Neural cell (in vitro differentiated cells): ENCODE measurements at regions not wholly inside any gene's neighbourhood (a gene's known extent, or its start where the extent isn't known, plus 50 kb on each side); places are given as distances from the start of the nearest gene placed in this dataset.
"Not testable (repeated sequence)": the region's sequence is repeated elsewhere in the genome, so short reads cannot be mapped to it uniquely, and the experiment has no call there.

Experiments used
- H2AFZ ChIP-seq: fragments of 200-600, 300-800 bp; sonication (generic), shearing (Covaris generic); 2 replicates; pipeline ENCODE4 v1.6.0; 2014; ENCODE audit warnings: low read depth, mild to moderate bottlenecking, antibody characterized with exemption, low read length, moderate library complexity
- H3F3A ChIP-seq: fragments of 200-600 bp; shearing (Covaris generic); 2 replicates; pipeline ENCODE4 v1.6.1; 2016; ENCODE audit warnings: mild to moderate bottlenecking, moderate library complexity, mixed read lengths, antibody characterized with exemption, low read length; ENCODE audit not compliant: insufficient read depth, poor library complexity, severe bottlenecking
- H3K27ac ChIP-seq: fragments of 200-600, 300-800 bp; sonication (generic), shearing (Covaris generic); 2 replicates; pipeline ENCODE4 v1.5.1; 2014; ENCODE audit warnings: mild to moderate bottlenecking, low read length, moderate library complexity
- H3K27me3 ChIP-seq: fragments of 300-800, 200-600 bp; sonication (generic), shearing (Covaris generic); 2 replicates; pipeline ENCODE4 v1.6.0; 2014; ENCODE audit warnings: mild to moderate bottlenecking, low read depth, low read length, moderate library complexity; ENCODE audit not compliant: insufficient read depth
- H3K36me3 ChIP-seq: fragments of 300-800, 200-600 bp; sonication (generic), shearing (Covaris generic); 2 replicates; pipeline ENCODE4 v1.5.1; 2014; ENCODE audit warnings: mild to moderate bottlenecking, antibody characterized with exemption, low read length, moderate library complexity; ENCODE audit not compliant: insufficient read depth
- H3K4me2 ChIP-seq: fragments of 300-800, 200-600 bp; sonication (generic), shearing (Covaris generic); 2 replicates; pipeline ENCODE4 v1.6.0; 2014; ENCODE audit warnings: mild to moderate bottlenecking, low read length
- H3K4me3 ChIP-seq: fragments of 300-800, 200-600 bp; sonication (generic), shearing (Covaris generic); 2 replicates; pipeline ENCODE4 v1.5.1; 2014; ENCODE audit warnings: mild to moderate bottlenecking, low read length, moderate library complexity
- H3K79me2 ChIP-seq: fragments of 200-600 bp; shearing (Covaris generic); replicated peaks from 2 replicates; pipeline ENCODE4 v1.6.0; 2014; ENCODE audit warnings: mild to moderate bottlenecking, low read length, moderate library complexity; ENCODE audit not compliant: insufficient read depth
- H3K9ac ChIP-seq: fragments of 300-800, 200-600 bp; sonication (generic), shearing (Covaris generic); 2 replicates; pipeline ENCODE4 v1.6.1; 2016; ENCODE audit warnings: mild to moderate bottlenecking, low read length, mixed read lengths
- H3K9me2 ChIP-seq: fragments of 200-600 bp; shearing (Covaris generic); 2 replicates; pipeline ENCODE4 v1.6.1; 2016; ENCODE audit warnings: mild to moderate bottlenecking, low read length, mixed read lengths; ENCODE audit not compliant: insufficient read depth
- H3K9me3 ChIP-seq: fragments of 200-600, 300-800 bp; sonication (generic), shearing (Covaris generic); 2 replicates; pipeline ENCODE4 v1.6.1; 2016; ENCODE audit warnings: mild to moderate bottlenecking, mixed run types, low read length, moderate library complexity, mixed read lengths
- H4K20me1 ChIP-seq: fragments of 200-600 bp; shearing (Covaris generic); 2 replicates; pipeline ENCODE4 v1.6.1; 2016; ENCODE audit warnings: mild to moderate bottlenecking, mixed run types; ENCODE audit not compliant: insufficient read depth
- EP300 ChIP-seq: fragments of 450-650 bp; conservative IDR thresholded peaks from 2 replicates; pipeline ENCODE4 v1.6.1; 2014; ENCODE audit warnings: antibody characterized with exemption, mild to moderate bottlenecking, moderate library complexity; ENCODE audit not compliant: poor library complexity, severe bottlenecking
- EZH2 ChIP-seq: fragments of 200-600, 300-800 bp; shearing (Covaris generic), sonication (generic); IDR thresholded peaks from 2 replicates; pipeline ENCODE4 v1.6.1; 2014; ENCODE audit warnings: antibody characterized with exemption, low read length, borderline replicate concordance, mild to moderate bottlenecking; ENCODE audit not compliant: insufficient read depth, poor library complexity, severe bottlenecking
- MXI1 ChIP-seq: fragments of 450-650 bp; conservative IDR thresholded peaks from 2 replicates; pipeline ENCODE4 v1.6.1; 2014; ENCODE audit warnings: antibody characterized with exemption, mild to moderate bottlenecking; ENCODE audit not compliant: poor library complexity, severe bottlenecking
- POLR2AphosphoS5 ChIP-seq: IDR thresholded peaks from 2 replicates; pipeline ENCODE4 v1.6.1; 2012
- RAD21 ChIP-seq: fragments of 450-650 bp; conservative IDR thresholded peaks from 2 replicates; pipeline ENCODE4 v1.6.1; 2014; ENCODE audit warnings: antibody characterized with exemption, mild to moderate bottlenecking, moderate library complexity
- REST ChIP-seq: IDR thresholded peaks from 2 replicates; pipeline ENCODE4 v1.6.1; 2012; ENCODE audit warnings: borderline replicate concordance
- SMC3 ChIP-seq: fragments of 450-650 bp; conservative IDR thresholded peaks from 2 replicates; pipeline ENCODE4 v1.6.1; 2014; ENCODE audit warnings: antibody characterized with exemption, mild to moderate bottlenecking, moderate library complexity; ENCODE audit not compliant: poor library complexity
- TAF1 ChIP-seq: IDR thresholded peaks from 2 replicates; pipeline ENCODE4 v1.6.1; 2012; ENCODE audit warnings: low read depth
- TF ChIP-seq, protein P1 (sequence below): fragments of 450-650 bp; IDR thresholded peaks from 2 replicates; pipeline ENCODE4 v1.5.1; 2014; ENCODE audit warnings: antibody characterized with exemption, mild to moderate bottlenecking, moderate library complexity; ENCODE audit not compliant: poor library complexity, severe bottlenecking

DNA sequence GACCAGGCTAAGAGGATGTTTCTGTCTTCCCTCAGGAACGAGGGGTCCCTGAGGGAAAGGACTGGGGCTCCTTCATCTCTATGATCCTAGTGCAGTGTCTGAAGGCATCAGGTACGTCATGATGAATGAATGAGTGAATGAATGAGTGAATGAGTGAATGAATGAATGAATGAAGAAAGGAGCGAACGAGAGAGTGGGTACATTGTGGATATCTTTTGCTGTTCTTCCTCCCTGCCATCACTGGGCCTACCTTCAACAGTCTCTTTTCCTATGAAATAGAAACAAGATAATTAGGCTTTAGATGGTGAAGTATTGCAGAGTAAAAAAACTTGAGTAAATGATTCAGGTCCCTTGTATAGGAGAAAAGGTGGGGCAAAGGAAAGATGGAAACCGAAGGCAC lies 111.3 kb upstream of the CRHR1 start:
- Histone ChIP-seq H3K9me3 (no peaks in the 10 kb centered on the region), H3K9ac (no peak overlapping the region), H3F3A (no peaks in the 10 kb centered on the region), H4K20me1 (no peaks in the 10 kb centered on the region), H3K4me3 (no peak overlapping the region), H3K9me2 (no peaks in the 10 kb centered on the region), H3K79me2 (no peaks in the 10 kb centered on the region), H3K27ac (no peak overlapping the region), H2AFZ (no peak overlapping the region), H3K36me3 (no peaks in the 10 kb centered on the region), H3K27me3 (no peaks in the 10 kb centered on the region), H3K4me2 (no peak overlapping the region)
- TF ChIP-seq TAF1: no peak
- no peak for TF ChIP-seq EP300
- TF ChIP-seq, protein P1, sequence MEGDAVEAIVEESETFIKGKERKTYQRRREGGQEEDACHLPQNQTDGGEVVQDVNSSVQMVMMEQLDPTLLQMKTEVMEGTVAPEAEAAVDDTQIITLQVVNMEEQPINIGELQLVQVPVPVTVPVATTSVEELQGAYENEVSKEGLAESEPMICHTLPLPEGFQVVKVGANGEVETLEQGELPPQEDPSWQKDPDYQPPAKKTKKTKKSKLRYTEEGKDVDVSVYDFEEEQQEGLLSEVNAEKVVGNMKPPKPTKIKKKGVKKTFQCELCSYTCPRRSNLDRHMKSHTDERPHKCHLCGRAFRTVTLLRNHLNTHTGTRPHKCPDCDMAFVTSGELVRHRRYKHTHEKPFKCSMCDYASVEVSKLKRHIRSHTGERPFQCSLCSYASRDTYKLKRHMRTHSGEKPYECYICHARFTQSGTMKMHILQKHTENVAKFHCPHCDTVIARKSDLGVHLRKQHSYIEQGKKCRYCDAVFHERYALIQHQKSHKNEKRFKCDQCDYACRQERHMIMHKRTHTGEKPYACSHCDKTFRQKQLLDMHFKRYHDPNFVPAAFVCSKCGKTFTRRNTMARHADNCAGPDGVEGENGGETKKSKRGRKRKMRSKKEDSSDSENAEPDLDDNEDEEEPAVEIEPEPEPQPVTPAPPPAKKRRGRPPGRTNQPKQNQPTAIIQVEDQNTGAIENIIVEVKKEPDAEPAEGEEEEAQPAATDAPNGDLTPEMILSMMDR: no peak
- TF ChIP-seq MXI1: no peak
- TF ChIP-seq EZH2: no peak
- no peak for TF ChIP-seq REST
- TF ChIP-seq POLR2AphosphoS5: no peak
- no peak for TF ChIP-seq RAD21
- no peak for TF ChIP-seq SMC3

DNA sequence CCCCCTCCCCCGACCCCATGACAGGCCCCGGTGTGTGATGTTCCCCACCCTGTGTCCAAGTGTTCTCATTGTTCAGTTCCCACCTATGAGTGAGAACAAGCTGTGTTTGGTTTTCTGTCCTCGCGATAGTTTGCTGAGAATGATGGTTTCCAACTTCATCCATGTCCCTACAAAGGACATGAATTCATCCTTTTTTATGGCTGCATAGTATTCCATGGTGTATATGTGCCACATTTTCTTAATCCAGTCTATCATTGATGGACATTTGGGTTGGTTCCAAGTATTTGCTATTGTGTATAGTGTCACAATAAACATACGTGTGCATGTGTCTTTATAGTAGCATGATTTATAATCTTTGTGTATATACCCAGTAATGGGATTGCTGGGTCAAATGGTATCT lies 110.4 kb upstream of the CRHR1 start:
- H3K79me2 ChIP-seq, H4K20me1 ChIP-seq, H3K27me3 ChIP-seq, H3K9me3 ChIP-seq, H3K4me2 ChIP-seq, H3K36me3 ChIP-seq, H3K4me3 ChIP-seq, H3K27ac ChIP-seq, H3F3A ChIP-seq, H3K9me2 ChIP-seq, H3K9ac ChIP-seq, H2AFZ ChIP-seq: not testable (repeated sequence)

GRCh38 chr17:45675012-45675411 lies 109.1 kb upstream of the CRHR1 start:
- Histone ChIP-seq H3K4me2 (no peak overlapping the region), H3K9me3 (no peaks in the 10 kb centered on the region), H3F3A (no peaks in the 10 kb centered on the region), H3K79me2 (no peaks in the 10 kb centered on the region), H3K9me2 (no peaks in the 10 kb centered on the region), H3K4me3 (no peak overlapping the region), H3K9ac (no peak overlapping the region), H3K27me3 (no peaks in the 10 kb centered on the region), H3K36me3 (no peaks in the 10 kb centered on the region), H2AFZ (no peak overlapping the region), H3K27ac (no peak overlapping the region), H4K20me1 (no peaks in the 10 kb centered on the region)
- TF ChIP-seq EP300: no peak
- TF ChIP-seq MXI1: no peak
- TF ChIP-seq REST: no peak
- TF ChIP-seq RAD21: no peak
- TF ChIP-seq POLR2AphosphoS5: no peak
